Liver (tissue), 3 donors: ENCODE measurements at regions not wholly inside any gene's neighbourhood (a gene's known extent, or its start where the extent isn't known, plus 50 kb on each side); places are given as distances from the start of the nearest gene placed in this dataset.

Experiments
- CTCF ChIP-seq: fragments of 150-350 bp; IDR thresholded peaks from 2 replicates; pipeline ENCODE4 v1.5.1; 2017; ENCODE audit warnings: improper control_type of control experiment, low read depth, low read length; ENCODE audit not compliant: missing input control
- EGR1 ChIP-seq, 2 donors: IDR thresholded peaks; 2 replicates each; pipeline ENCODE4 v1.6.1; 2016 to 2018; ENCODE audit warnings: antibody characterized with exemption in 2 of 2, low read depth in 2 of 2
- GABPA ChIP-seq, 2 donors: IDR thresholded peaks in 1 of 2; conservative IDR thresholded peaks in 1 of 2; 2 replicates each; pipeline ENCODE4 v1.6.1; 2016; ENCODE audit warnings: antibody characterized with exemption in 2 of 2, mild to moderate bottlenecking in 1 of 2, moderate library complexity in 1 of 2
- JUND ChIP-seq, 2 donors: IDR thresholded peaks; 2 replicates each; pipeline ENCODE4 v1.6.1; 2016; ENCODE audit warnings: antibody characterized with exemption in 2 of 2
- RAD21 ChIP-seq, 2 donors: IDR thresholded peaks; 2 replicates each; pipeline ENCODE4 v1.6.1; 2016; ENCODE audit warnings: antibody characterized with exemption in 2 of 2, mild to moderate bottlenecking in 2 of 2
- TAF1 ChIP-seq: conservative IDR thresholded peaks from 2 replicates; pipeline ENCODE4 v1.6.1; 2016; ENCODE audit warnings: antibody characterized with exemption, mild to moderate bottlenecking
- ZBTB33 ChIP-seq: IDR thresholded peaks from 2 replicates; pipeline ENCODE4 v1.6.1; 2016; ENCODE audit warnings: antibody characterized with exemption
- donor health status: healthy.
- donor health status: healthy.

GRCh38 chr20:24862186-24862585 is 86.9 kb upstream of the CST7 start:
- no peak for TF ChIP-seq RAD21 (IDR thresholded peaks at IDR 0.05)
- no peak for TF ChIP-seq CTCF
- no peak for TF ChIP-seq TAF1
- no peak for TF ChIP-seq ZBTB33
- no peak for TF ChIP-seq GABPA (IDR thresholded peaks at IDR 0.05 in 1 of 2, conservative IDR thresholded peaks at IDR 0.05 in 1 of 2)
- no peak for TF ChIP-seq JUND (IDR thresholded peaks at IDR 0.05)
- TF ChIP-seq EGR1 (IDR thresholded peaks at IDR 0.05; ENCODE audit: low read depth in 2 of 2): no peak
